Cerebellar nuclear complex (tissue), 1 donor: ENCODE measurements at regions not wholly inside any gene's neighbourhood (a gene's known extent, or its start where the extent isn't known, plus 50 kb on each side); places are given as distances from the start of the nearest gene placed in this dataset.
A peak's percentile ranks its signal among the peaks of the same experiment; 100 is the strongest.
"Not testable (repeated sequence)": the region's sequence is repeated elsewhere in the genome, so short reads cannot be mapped to it uniquely, and the experiment has no call there.

Source experiments
- DNase-seq, 2 experiments: peaks; one replicate each; lab custom pipeline; 2025; lab: John Stamatoyannopoulos, UW

- no peak for DNase-seq
Measured at GRCh38 chr14:55847766-55848165, 267.8 kb downstream of the KTN1 start.

- no peak for DNase-seq
Measured at GRCh38 chr14:55848964-55849363, 269.0 kb downstream of the KTN1 start.

GRCh38 chr14:55849833-55850232 is 268.4 kb upstream of the PELI2 start:
- no peak for DNase-seq

GRCh38 chr14:55850825-55851241 is 267.4 kb upstream of the PELI2 start:
- DNase-seq, result no peak

GRCh38 chr14:55851301-55851700 is 266.9 kb upstream of the PELI2 start:
- DNase-seq, result no peak

- DNase-seq, result no peak
Measured at GRCh38 chr14:55851961-55852360, 266.2 kb upstream of the PELI2 start.

GRCh38 chr14:55855751-55856150 is 262.5 kb upstream of the PELI2 start:
- DNase-seq, result no peak

- no peak for DNase-seq
Measured at GRCh38 chr14:55858604-55859003, 259.6 kb upstream of the PELI2 start.

GRCh38 chr14:55861561-55861960 is 256.6 kb upstream of the PELI2 start:
- DNase-seq, result not testable (repeated sequence)

- DNase-seq, result no peak
Measured at GRCh38 chr14:55864890-55865655, 253.1 kb upstream of the PELI2 start.

- DNase-seq, result no peak
Measured at GRCh38 chr14:55867311-55867710, 250.9 kb upstream of the PELI2 start.

GRCh38 chr14:55867719-55868118 is 250.5 kb upstream of the PELI2 start:
- no peak for DNase-seq

- no peak for DNase-seq
Measured at GRCh38 chr14:55869397-55870049, 248.7 kb upstream of the PELI2 start.

- DNase-seq, result no peak
Measured at GRCh38 chr14:55873169-55873568, 245.0 kb upstream of the PELI2 start.

- DNase-seq, result no peak
Measured at GRCh38 chr14:55874785-55875184, 243.4 kb upstream of the PELI2 start.

GRCh38 chr14:55877942-55878341 is 240.3 kb upstream of the PELI2 start:
- no peak for DNase-seq

GRCh38 chr14:55881577-55882241 is 236.5 kb upstream of the PELI2 start:
- no peak for DNase-seq

- no peak for DNase-seq
Measured at GRCh38 chr14:55884819-55885218, 233.4 kb upstream of the PELI2 start.

- DNase-seq, result no peak
Measured at GRCh38 chr14:55889124-55889523, 229.1 kb upstream of the PELI2 start.

GRCh38 chr14:55891692-55892091 is 226.5 kb upstream of the PELI2 start:
- no peak for DNase-seq

- no peak for DNase-seq
Measured at GRCh38 chr14:55892906-55893305, 225.3 kb upstream of the PELI2 start.

- DNase-seq, result peak in 1 of 2 experiments; percentile 64
Measured at GRCh38 chr14:55893705-55894104, 224.5 kb upstream of the PELI2 start.

GRCh38 chr14:55897031-55897430 is 221.2 kb upstream of the PELI2 start:
- DNase-seq, result no peak
